WTC11 (cell line): ENCODE measurements at regions not wholly inside any gene's neighbourhood (a gene's known extent, or its start where the extent isn't known, plus 50 kb on each side); places are given as distances from the start of the nearest gene placed in this dataset.

Experiments
- CREM ChIP-seq: sonication (generic); formaldehyde crosslinking; IDR thresholded peaks from 2 replicates; pipeline ENCODE4 v1.8.1; 2022; ENCODE audit warnings: mild to moderate bottlenecking, missing genetic modification reagents, moderate library complexity
- ESRRA ChIP-seq: sonication (generic); formaldehyde crosslinking; IDR thresholded peaks from 2 replicates; pipeline ENCODE4 v1.8.1; 2022; ENCODE audit warnings: mild to moderate bottlenecking, missing genetic modification reagents, borderline replicate concordance
- MAX ChIP-seq: sonication (generic); formaldehyde crosslinking; IDR thresholded peaks from 2 replicates; pipeline ENCODE4 v1.8.0; 2022; ENCODE audit warnings: mild to moderate bottlenecking, missing genetic modification reagents
- SP1 ChIP-seq: sonication (generic); formaldehyde crosslinking; conservative IDR thresholded peaks from 2 replicates; pipeline ENCODE4 v1.8.1; 2022; ENCODE audit warnings: missing genetic modification reagents
- ZNF138 ChIP-seq: sonication (generic); formaldehyde crosslinking; conservative IDR thresholded peaks from 2 replicates; pipeline ENCODE4 v1.8.1; 2022; ENCODE audit warnings: mild to moderate bottlenecking, moderate library complexity, missing genetic modification reagents
- TF ChIP-seq, protein P1 (sequence below): sonication (generic); formaldehyde crosslinking; IDR thresholded peaks from 2 replicates; pipeline ENCODE4 v1.8.0; 2022; ENCODE audit warnings: missing genetic modification reagents
- TF ChIP-seq, protein P2 (sequence below): fragments of 200-600 bp; IDR thresholded peaks from 2 replicates; pipeline ENCODE4 v1.8.0; 2022; ENCODE audit warnings: antibody characterized with exemption
- TF ChIP-seq, protein P3 (sequence below): sonication (generic); formaldehyde crosslinking; IDR thresholded peaks from 2 replicates; pipeline ENCODE4 v1.8.1; 2023; ENCODE audit warnings: mild to moderate bottlenecking, missing genetic modification reagents, borderline replicate concordance

DNA sequence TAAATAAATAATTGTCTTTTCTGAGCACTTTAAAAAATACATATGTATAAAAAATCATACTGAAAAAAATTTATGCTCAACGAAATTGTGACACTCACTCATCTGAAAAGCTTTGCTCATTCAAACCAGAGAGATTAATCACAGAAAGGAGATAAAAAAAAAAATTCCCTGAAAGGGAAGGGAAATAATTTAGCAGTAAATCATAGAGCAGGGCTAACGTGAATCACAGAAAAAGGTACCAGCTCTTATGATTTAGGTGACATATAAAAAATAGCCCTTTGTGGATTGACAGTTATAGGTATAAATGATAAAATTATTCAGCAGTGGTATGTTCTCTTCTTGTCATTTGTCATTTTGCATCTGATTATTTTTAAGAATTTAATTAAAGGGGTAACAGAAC lies 552.7 kb upstream of the TENM3 start:
- TF ChIP-seq MAX (CRISPR knock-in tag) (no peak), ESRRA (CRISPR knock-in tag) (no peak), SP1 (CRISPR knock-in tag) (no peak), ZNF138 (CRISPR knock-in tag) (no peak), CREM (no peak)
- TF ChIP-seq, protein P1, sequence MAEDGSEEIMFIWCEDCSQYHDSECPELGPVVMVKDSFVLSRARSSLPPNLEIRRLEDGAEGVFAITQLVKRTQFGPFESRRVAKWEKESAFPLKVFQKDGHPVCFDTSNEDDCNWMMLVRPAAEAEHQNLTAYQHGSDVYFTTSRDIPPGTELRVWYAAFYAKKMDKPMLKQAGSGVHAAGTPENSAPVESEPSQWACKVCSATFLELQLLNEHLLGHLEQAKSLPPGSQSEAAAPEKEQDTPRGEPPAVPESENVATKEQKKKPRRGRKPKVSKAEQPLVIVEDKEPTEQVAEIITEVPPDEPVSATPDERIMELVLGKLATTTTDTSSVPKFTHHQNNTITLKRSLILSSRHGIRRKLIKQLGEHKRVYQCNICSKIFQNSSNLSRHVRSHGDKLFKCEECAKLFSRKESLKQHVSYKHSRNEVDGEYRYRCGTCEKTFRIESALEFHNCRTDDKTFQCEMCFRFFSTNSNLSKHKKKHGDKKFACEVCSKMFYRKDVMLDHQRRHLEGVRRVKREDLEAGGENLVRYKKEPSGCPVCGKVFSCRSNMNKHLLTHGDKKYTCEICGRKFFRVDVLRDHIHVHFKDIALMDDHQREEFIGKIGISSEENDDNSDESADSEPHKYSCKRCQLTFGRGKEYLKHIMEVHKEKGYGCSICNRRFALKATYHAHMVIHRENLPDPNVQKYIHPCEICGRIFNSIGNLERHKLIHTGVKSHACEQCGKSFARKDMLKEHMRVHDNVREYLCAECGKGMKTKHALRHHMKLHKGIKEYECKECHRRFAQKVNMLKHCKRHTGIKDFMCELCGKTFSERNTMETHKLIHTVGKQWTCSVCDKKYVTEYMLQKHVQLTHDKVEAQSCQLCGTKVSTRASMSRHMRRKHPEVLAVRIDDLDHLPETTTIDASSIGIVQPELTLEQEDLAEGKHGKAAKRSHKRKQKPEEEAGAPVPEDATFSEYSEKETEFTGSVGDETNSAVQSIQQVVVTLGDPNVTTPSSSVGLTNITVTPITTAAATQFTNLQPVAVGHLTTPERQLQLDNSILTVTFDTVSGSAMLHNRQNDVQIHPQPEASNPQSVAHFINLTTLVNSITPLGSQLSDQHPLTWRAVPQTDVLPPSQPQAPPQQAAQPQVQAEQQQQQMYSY: no peak
- TF ChIP-seq, protein P2, sequence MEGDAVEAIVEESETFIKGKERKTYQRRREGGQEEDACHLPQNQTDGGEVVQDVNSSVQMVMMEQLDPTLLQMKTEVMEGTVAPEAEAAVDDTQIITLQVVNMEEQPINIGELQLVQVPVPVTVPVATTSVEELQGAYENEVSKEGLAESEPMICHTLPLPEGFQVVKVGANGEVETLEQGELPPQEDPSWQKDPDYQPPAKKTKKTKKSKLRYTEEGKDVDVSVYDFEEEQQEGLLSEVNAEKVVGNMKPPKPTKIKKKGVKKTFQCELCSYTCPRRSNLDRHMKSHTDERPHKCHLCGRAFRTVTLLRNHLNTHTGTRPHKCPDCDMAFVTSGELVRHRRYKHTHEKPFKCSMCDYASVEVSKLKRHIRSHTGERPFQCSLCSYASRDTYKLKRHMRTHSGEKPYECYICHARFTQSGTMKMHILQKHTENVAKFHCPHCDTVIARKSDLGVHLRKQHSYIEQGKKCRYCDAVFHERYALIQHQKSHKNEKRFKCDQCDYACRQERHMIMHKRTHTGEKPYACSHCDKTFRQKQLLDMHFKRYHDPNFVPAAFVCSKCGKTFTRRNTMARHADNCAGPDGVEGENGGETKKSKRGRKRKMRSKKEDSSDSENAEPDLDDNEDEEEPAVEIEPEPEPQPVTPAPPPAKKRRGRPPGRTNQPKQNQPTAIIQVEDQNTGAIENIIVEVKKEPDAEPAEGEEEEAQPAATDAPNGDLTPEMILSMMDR: no peak
- TF ChIP-seq, protein P3, sequence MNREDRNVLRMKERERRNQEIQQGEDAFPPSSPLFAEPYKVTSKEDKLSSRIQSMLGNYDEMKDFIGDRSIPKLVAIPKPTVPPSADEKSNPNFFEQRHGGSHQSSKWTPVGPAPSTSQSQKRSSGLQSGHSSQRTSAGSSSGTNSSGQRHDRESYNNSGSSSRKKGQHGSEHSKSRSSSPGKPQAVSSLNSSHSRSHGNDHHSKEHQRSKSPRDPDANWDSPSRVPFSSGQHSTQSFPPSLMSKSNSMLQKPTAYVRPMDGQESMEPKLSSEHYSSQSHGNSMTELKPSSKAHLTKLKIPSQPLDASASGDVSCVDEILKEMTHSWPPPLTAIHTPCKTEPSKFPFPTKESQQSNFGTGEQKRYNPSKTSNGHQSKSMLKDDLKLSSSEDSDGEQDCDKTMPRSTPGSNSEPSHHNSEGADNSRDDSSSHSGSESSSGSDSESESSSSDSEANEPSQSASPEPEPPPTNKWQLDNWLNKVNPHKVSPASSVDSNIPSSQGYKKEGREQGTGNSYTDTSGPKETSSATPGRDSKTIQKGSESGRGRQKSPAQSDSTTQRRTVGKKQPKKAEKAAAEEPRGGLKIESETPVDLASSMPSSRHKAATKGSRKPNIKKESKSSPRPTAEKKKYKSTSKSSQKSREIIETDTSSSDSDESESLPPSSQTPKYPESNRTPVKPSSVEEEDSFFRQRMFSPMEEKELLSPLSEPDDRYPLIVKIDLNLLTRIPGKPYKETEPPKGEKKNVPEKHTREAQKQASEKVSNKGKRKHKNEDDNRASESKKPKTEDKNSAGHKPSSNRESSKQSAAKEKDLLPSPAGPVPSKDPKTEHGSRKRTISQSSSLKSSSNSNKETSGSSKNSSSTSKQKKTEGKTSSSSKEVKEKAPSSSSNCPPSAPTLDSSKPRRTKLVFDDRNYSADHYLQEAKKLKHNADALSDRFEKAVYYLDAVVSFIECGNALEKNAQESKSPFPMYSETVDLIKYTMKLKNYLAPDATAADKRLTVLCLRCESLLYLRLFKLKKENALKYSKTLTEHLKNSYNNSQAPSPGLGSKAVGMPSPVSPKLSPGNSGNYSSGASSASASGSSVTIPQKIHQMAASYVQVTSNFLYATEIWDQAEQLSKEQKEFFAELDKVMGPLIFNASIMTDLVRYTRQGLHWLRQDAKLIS: no peak
